NCI-H2227 treated with DMSO at 0.1 percent for 48 hours (cell line): ENCODE measurements at regions not wholly inside any gene's neighbourhood (a gene's known extent, or its start where the extent isn't known, plus 50 kb on each side); places are given as distances from the start of the nearest gene placed in this dataset.
A peak's percentile ranks its signal among the peaks of the same experiment; 100 is the strongest.

ENCODE experiments used
- DNase-seq: peaks from one replicate; lab custom pipeline; 2025; lab: John Stamatoyannopoulos, UW

DNA sequence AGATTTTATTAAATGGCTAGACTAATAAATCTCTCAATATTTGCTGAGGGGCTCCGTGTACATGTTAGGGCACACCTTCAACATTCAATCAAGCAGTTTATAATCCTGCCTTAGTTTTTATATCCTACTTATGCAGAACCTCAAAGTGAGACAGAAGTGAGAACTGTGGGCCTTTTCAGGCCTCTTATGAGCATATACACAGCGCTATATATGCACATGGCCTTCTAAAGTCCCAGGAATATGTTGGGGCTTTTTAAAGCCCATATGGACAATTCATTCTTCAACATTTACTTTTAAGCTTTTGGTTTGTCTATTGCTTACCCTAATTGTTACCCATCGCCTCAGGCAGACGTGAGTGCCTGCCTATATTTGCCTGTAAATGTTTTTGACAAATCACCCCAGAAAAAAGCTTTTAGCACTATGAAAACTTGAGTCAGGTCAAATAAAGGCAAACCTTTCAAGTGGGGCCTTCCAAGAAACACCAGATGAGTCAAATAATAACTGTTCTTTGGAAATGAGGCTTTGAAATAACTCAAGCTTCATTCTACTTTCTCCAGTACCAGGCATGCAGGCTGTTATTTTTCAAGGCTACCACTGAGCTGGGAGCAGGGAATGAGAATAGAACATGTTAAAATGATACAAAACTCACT lies 58.2 kb downstream of the ESM1 start:
- DNase-seq = no peak

DNA sequence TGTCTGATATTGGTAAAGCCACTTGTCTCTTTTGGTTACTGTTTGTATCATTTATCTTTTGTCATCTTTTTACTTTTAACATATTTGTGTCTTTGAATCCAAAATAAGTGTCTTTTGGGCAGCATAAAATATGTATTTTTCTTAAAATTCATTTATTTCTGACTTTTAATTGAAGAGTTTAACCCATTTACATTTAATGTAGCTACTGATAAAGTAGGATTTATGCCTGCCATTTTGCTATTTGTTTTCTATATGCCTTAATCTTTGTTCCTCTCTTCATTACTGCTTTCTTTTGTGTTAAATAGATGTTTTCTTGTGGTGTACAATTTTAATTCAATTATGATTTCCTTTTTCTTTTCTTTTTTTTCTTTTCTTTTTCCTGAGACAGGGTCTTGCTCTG lies 60.9 kb downstream of the ESM1 start:
- DNase-seq = no peak

DNA sequence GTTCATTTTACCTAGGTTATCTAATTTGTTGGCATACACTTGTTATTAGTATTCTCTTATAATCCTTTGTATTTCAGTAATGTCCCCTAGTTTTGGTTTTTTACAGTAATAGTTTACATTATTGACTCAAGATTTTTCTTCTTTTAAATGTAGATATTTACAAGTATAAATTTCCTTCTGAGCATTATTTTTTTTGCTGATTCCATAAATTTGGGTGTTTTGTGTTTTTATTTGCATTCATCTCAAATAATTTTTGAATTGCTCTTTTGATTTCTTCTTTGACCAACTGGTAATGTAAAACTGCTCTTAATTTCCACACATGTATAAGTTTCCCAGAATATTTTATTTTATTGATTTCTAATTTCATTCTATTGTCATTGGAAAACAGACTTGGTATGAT lies 68.1 kb downstream of the ESM1 start:
- no peak for DNase-seq

DNA sequence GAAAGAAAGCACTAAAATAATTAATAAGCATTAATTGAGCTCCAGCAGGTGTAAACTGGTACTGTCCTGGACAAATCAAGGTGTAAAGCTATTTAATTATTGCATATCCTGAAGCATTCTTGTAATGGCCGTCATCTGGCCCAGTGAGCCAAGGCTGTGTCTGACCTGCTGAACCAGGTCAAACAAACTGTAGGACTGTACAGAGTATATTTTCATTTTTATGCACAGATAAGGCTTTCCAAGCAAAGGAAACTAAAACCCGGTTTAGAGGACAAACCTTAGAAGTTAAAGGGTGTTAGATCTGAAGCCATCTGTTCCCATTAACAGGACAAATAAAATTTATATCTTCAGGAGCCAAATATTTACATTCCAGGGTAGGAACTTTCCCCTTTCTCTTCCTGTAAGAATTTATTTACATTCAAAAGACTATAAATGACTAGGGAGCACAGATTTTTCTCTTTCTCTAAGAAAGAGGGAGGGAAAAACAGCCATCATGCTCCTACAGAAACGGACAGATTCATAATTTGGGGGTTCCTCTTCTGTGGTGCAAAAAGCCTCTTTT lies 69.8 kb downstream of the ESM1 start:
- no peak for DNase-seq

DNA sequence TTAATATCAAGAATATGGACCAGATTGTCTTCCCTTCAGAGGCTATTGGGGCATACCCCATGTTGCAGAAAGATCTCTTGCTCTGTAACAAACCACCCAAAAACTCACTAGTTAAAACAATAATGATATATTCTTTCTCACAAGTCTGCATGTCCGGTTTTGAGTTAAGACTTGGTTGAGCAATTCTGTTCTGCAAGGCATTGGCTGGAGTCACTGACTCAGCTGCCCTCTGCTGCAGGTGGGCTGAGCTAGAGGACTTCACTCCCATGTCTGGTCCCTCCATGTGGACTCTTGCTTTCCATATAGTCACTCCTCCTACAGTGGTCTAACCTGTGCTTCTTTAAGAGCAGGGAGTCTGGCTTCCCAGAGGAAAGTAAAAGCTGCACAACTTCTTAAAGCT lies 73.4 kb downstream of the ESM1 start:
- DNase-seq = no peak

DNA sequence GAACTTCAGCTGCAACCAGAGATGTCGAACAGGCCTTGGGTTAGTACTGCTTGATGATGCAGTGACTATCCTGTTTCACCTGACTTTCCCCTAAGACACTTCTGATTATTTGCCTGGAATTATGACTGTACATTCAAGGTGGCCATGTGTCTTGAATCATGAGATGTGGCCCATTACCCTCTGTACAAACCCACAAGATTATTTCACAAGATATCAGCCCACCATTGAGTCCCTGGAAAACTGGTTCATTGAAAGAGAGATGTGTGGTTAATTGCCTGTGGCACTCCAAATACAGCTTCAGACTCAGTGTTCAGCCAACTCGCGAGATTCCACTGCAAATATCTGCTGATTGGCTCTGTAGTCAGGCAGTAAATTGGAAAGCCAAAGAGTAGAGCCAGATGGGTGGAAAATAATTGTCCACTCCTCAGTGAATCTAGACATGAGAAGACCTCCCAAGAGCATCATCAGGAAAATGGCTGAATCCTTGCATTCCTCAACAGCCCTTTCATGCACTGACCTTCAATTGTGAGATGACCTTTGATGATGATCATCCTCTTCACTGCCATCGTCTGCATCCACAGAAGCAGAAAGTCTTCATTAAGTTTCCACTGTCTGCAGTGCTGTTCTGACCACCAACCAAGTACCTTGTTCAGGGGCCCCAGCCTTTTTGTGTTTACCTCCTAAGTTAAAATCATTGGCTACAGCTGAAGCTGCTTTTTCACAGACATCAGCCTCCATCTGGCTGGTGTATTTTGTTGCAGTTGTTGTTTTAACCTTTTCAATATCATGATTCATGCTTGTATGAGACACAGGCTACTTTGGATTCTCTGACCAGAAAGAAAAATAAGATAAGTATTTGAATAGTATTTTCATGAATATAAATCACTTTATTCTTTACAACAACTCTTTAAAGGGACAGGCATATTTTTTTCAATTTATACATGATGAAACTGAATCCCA lies 75.2 kb downstream of the ESM1 start:
- DNase-seq = no peak

DNA sequence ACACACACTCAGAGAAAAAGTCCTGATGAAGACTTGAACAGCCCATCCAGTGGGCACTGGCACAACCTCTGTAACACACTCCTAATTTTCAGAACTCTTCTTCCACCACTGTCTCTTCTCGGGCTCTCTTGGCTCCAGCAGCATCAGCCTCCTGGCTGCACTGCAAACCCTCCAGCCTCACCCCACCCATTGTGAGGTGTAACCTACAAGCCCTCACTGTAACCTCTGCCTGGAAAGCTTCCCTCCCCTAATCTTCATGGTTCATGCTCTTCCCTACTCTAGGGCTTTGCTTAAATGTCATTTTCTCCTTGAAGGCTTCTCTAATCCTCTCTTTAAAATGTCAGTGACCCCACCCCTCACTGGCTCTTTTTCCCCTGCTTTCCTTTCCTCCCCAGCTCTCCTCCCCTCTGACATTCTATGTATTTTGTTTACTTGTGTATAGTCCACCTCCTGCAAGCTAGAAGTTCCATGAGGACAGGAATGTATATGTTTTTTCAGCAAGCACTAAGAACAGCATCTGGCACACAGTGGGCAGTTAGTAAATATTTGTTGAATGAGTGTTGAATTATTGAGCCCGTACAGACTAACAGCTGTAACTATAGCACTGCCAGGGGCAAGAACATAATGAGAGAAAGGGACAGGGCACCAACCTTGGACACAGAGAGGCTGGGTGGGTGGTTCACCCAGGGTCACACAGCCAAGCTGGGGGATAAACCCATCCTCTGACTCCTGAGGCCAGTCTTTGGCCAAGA lies 76.4 kb downstream of the ESM1 start:
- no peak for DNase-seq

DNA sequence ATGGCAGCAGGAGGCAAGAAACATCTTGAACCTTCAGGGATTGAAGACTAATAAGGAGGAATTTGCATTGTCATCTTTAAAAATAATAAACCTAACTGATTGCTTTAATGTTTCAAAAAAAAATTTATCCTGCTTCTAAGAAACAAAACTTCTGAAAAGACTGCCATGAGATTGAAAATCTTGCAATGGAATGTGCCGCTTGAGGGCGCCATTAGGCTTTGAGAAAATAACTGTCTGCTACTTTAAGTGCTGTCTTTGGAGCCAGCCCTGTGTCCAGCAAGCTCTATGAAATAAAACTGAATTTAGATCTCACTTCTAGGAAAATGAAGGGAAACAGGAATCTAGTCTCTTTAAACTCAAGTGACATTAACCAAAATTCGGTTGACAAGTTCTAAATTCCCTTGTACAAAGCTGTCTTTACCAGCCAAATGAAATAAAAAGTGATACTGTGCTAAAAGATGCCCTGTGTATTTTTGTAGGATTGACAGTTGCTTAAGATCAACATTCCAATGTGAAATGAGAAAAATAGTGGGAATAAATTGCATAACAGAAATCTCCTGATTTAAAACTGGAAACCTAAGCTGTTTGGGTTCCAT lies 79.4 kb downstream of the ESM1 start:
- no peak for DNase-seq

DNA sequence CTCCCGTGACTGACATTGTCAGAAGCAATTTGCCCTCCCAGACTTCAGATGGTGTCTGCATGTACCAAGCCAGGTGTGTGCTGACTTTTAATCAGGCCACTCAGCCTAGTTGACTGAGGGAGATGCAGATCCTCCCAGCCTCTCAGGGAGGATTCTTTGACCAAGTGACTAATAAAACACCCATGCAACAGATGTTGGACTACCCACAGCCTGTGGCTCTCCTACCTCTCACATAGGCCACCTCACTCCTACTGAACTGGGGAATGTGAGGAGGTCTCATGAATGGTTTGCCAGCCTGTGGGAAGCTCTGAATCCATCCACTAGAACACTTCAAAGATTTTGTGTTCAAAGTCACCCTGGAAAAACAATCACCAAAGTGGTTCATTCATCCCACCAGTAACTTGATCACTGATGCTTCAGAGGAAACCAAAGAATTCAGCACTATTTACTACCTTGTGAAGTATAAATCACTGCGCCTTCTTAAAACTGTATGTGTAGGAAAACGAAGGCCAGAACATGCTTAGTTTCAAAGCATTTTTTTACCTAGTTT lies 80.1 kb downstream of the ESM1 start:
- DNase-seq = no peak

DNA sequence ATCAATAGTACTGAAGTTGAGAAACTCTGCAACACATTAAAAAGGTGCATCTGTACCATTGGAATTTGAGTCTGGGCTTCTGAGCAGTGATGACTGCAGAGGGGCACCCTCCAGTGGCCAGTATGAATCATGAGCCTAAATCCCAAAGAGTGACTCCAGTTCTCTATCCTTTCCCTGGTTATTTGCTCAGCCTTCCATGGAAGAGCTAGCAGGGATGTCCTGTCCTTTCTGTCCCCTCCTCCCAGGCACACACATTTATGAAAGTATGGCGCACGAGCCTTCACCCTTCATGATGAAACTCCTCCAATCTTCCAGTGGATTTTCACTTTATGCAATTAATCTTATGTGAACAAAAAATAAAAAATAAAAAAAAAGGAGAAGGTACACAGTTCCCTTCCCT lies 81.0 kb downstream of the ESM1 start:
- no peak for DNase-seq

DNA sequence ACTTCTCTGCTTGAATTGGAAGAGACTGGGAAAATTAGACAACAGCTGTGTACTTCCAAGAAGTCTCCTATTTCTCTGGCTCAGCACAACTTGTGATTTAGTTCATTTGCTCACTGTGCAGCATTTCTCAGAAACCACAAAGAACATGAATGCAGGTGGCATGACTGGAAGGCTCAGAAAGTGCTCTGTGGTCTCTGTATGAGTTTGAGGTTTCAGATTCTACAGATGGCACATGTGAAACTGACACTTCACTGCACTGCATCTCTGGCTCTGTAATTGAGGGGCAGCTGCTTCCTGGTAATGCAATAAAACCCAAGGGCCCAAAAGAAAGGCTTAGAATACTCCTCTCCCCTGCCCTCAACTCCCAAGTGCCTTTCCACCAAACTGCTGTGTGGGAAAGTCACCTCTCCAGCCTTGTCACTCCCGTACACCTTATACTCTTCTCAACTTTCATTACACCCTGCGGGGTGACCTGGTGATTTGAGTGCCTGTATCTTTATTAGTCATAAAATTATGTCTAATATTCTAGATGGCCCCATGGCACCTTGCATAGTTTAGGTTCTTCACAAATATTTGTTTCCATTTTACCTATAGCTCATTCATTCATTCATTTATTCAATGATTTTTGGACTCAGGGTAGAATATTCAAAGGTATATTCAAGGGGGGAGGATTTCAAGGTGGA lies 82.5 kb downstream of the ESM1 start:
- DNase-seq = no peak

DNA sequence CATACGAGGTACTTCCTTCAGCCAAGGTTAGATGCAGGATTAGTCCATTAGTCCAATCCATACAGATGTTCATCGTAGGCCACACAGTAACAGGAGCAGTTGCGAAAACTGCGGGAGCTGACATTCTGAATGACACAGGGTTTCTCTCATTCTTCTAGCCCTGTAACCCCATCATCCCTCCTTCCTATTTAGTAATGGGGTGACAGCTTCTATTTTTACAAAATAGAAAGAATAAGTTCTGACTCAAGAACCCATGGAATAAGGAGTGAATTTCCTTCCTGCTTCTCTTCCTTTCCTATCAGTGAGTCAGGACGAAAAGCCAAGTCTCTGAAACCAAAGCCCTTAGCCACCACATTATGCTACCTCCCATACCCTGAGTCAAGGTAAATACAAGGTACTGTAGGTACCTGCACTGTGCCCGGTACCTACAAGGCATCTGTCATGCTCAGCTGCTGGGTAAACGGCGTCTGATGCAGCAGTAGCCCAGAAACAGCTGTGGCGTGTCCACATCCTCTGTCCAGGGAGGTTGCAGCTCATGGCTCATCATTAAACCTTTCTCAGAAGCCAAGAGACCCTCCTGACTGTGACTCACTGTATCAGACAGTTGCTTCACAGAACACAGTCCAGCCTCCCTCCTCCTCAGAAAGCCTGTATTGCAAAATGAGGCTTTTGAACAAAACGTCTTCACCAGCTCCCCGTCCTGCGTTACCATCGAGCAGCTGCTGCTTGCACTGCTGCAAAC lies 84.2 kb downstream of the ESM1 start:
- DNase-seq = no peak

DNA sequence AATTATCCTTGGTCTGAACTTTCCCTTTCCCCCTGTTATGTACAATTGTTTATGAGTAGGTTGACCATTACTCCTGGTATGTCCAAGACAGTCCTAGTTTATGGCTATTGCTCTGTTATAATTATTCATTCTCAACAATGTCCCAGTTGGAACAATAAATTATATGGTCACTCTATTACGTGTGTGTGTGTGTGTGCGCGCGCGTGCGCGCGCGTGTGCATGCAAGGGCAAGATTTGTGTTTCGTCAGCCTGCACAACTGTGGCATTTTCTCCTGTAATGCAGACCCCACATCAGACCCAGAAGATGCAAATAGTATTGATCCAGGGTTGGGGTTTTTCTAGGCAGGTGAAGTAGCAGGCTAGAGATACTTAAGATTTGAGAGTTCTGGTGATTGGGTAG lies 88.4 kb downstream of the ESM1 start:
- DNase-seq = no peak

DNA sequence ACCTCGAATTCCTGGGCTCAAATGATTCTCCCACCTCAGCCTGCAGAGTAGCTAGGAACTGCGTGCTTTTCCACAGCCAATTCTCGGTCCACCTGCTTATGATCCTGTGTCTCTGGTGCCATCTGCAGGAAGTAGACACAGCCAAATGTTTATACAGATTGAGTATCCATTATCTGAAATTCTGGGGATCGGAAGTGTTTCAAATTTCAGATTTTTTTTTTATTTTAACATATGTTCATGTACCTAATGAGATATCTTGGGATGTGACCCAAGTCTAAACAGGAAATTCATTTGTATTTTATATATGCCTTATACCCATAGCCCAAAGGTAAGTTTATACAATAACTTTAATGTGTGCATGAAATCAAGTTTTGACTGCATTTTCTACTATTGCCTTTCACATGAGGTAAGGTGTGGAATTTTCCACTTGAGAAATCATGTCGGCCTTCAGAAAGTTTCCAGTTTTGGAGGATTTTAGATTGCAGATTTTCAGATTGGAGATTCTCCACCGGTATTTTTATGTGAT lies 89.5 kb downstream of the ESM1 start:
- DNase-seq = peak; percentile 7

DNA sequence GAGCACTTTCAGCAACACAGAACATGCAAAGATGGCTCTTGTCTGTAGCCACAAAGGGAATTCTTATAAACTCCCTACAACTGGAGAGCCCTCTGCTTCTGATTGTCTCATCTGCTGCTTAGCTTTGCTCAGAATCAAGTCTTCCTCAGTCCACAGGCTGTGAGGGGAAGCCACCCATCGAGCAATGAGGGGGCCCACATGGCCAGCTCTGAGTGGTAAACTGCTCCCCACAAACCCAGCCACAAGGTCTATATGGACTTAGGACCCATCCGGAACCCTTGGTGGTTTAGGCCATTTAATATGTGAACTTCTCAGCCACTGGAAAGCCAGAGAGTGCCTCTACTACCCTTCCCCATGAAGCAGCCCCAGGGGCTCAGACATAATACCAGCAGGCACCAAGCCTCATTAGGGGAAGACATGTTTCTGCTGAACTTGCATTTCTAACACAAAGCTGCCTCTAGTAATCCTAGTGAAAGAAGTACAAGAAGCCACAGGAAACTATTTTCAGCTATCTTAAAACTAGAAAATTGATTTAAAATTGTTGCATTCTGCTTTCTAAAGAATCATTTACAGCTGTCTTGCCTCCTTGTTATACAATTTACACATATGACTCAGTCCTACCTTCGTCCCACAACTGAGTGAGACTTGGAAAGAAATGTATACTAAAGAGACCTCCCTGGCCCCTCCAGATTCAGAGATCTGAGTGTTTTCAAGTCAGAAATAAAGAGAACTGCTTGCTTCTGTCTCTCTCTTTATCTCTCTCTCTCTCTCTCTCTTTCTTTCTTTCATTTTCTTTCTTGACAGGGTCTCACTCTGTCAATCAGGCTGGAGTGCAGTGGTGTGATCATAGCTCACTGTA lies 90.2 kb downstream of the ESM1 start:
- DNase-seq = no peak

DNA sequence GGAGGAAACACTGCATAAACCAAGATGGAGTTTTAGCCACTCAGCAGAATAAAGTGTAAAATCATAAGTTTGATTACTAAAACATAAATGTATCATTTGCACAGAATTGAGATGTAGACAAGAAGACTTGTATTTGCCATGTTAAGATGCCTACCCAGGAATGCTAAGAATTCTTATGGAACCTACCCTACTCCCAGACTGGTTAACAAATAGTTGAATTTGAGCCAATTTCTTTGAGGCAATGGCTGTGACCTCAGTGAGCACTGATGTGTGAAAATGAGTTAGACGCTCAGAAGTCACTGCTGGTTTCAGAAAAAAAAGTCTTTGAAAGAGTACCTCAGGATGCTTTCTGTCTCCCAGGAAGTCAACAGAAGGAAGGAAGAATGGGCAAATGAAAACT lies 95.6 kb downstream of the ESM1 start:
- DNase-seq = no peak

DNA sequence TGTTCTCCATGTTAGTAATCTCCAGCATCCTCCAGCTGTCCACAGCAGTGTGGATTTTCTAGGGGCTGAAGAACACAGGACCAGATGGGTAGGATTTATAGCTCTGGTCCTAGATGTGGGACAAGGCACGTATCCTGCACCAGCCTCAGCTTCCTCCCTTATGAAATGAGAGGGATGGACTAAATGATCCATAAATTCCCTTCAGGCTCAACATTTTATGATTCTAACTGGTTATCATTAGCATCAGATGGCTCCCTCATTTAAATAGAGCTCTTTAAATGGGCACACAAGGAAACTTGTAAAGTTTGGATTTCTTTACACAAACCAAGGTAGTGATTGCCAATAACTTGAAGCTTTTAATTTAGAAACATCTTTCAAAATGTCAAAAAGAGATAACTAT lies 97.7 kb downstream of the ESM1 start:
- DNase-seq = no peak

DNA sequence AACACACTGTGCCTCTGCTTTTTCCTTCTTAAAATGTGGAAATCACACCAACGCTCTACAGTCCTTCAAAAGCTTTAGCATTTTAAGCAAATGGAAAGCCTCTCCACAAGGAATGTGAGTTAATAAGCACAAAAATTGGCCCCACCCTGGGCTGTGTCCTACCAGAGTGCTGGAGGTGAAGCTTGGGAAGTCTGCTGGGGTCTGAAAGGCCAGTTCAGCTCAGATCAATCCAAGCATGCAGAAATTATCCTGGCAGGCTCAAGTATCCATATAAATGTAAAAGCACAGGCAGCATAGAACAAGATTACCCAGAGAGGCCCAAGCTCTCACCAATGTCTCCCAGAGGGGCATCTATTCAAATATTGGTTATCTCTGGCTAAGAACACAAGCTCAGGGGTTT lies 98.5 kb downstream of the ESM1 start:
- no peak for DNase-seq

DNA sequence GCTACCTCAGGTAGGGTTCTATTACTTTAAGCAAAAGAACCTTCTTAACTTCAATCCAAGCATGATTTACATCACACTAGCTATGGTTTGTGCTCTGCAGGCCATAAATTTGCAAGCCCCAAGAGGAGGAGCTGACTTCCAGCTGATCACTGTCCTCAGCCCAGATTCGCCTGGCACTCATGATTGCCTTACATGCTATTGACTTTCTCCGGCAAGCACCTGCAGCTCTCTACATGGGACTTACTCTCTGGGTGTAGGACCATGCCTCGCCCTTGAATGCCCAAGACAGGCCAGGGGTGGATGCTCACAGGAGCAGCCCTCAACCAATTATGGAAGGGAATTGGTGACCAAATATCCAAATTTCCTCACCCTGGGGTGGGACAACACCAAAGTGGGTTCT lies 99.8 kb downstream of the ESM1 start:
- no peak for DNase-seq
